HepG2 (cell line): ENCODE measurements at regions not wholly inside any gene's neighbourhood (a gene's known extent, or its start where the extent isn't known, plus 50 kb on each side); places are given as distances from the start of the nearest gene placed in this dataset.

Source experiments
- ATAC-seq: fragments of 200-7000 bp; cut with Tn5 transposase; 3 replicates; pipeline ENCODE4 v1.9.1; 2020; ENCODE audit warnings: mild to moderate bottlenecking, moderate library complexity
- BruUV-seq: library from RNA; stranded (reverse); fragments of 400-500 nt; replicated peaks from 2 replicates; lab custom pipeline; 2021; lab: Mats Ljungman, UMichigan
- CTCF ChIA-PET: fragments of 300-600 bp; formaldehyde crosslinking; extraction: SDS; loops from one replicate; lab custom pipeline; 2021; ENCODE audit warnings: low total read pairs, inconsistent platforms, low intra/inter-chr PET ratio; lab: Yijun Ruan, JAX
- POLR2A ChIA-PET: fragments of 350-600 bp; sonication (Branson Sonifier 250); formaldehyde crosslinking; loops from one replicate; lab custom pipeline; 2020; ENCODE audit warnings: antibody characterized with exemption, inconsistent platforms; lab: Yijun Ruan, JAX
- DNase-seq: peaks from one replicate; pipeline ENCODE4 v3.0.0-alpha.2; 2015; ENCODE audit warnings: low spot score
- FAIRE-seq: peaks from 3 replicates; lab custom pipeline; 2011; peaks lifted over from hg19 to GRCh38; lab: Jason Lieb, UNC
- H2AFZ ChIP-seq: one replicate; pipeline ENCODE4 v1.6.1; 2011; ENCODE audit warnings: low read length, inconsistent platforms
- H3K27ac ChIP-seq: fragments of 300-600 bp; 3 replicates; pipeline ENCODE4 v1.8.0; 2011; ENCODE audit warnings: mixed run types, mild to moderate bottlenecking, mixed read lengths, low read length, inconsistent platforms; ENCODE audit not compliant: insufficient read depth; ENCODE audit errors: extremely low read length
- H3K27me3 ChIP-seq, 2 experiments: fragments of 200-600 bp in 1 of 2; 2 replicates in 1 of 2; 3 replicates in 1 of 2; pipeline versions ENCODE4 v1.6.0 to v1.8.0; 2011; ENCODE audit warnings: low read length in 2 of 2, mild to moderate bottlenecking in 2 of 2, moderate library complexity in 2 of 2, inconsistent platforms in 1 of 2; ENCODE audit not compliant: insufficient read depth in 2 of 2, control insufficient read depth in 1 of 2
- H3K36me3 ChIP-seq, 2 experiments: fragments of 200-600 bp in 1 of 2; replicated peaks in 1 of 2; 2 replicates in 1 of 2; 3 replicates in 1 of 2; pipeline versions ENCODE4 v1.5.1 to v1.8.0; 2011; ENCODE audit warnings: low read length in 2 of 2, inconsistent platforms in 1 of 2; ENCODE audit not compliant: insufficient read depth in 2 of 2, control insufficient read depth in 1 of 2
- H3K4me1 ChIP-seq: 2 replicates; pipeline ENCODE4 v1.5.1; 2012; ENCODE audit warnings: low read length, inconsistent platforms; ENCODE audit not compliant: insufficient read depth
- H3K4me2 ChIP-seq: 2 replicates; pipeline ENCODE4 v1.6.0; 2011; ENCODE audit warnings: low read depth, low read length, inconsistent platforms
- H3K4me3 ChIP-seq, 3 experiments: fragments of 200-600 bp in 1 of 3; sonication (generic), shearing (Covaris generic) in 1 of 3; replicated peaks in 1 of 3; 2 replicates each; pipeline ENCODE4 v1.5.1; 2011 to 2016; ENCODE audit warnings: low read length in 3 of 3, inconsistent platforms in 2 of 3, low read depth in 2 of 3, mild to moderate bottlenecking in 2 of 3, control low read depth in 1 of 3, mixed read lengths in 1 of 3; ENCODE audit not compliant: insufficient read depth in 1 of 3
- H3K79me2 ChIP-seq: one replicate; pipeline ENCODE4 v1.6.1; 2011; ENCODE audit warnings: low read length, inconsistent platforms; ENCODE audit not compliant: insufficient read depth
- H3K9ac ChIP-seq: 2 replicates; pipeline ENCODE4 v1.6.0; 2011; ENCODE audit warnings: mild to moderate bottlenecking, low read depth, low read length, inconsistent platforms; ENCODE audit not compliant: insufficient read depth
- H3K9me3 ChIP-seq: 2 replicates; pipeline ENCODE4 v1.5.1; 2012; ENCODE audit warnings: mild to moderate bottlenecking, low read length
- H4K20me1 ChIP-seq: 2 replicates; pipeline ENCODE4 v1.6.0; 2011; ENCODE audit warnings: inconsistent platforms, mild to moderate bottlenecking, low read length, moderate library complexity; ENCODE audit not compliant: insufficient read depth
- MAFF ChIP-seq: IDR thresholded peaks from 2 replicates; pipeline ENCODE4 v1.6.1; 2011; ENCODE audit warnings: low read depth, low read length, improper control_type of control experiment
- MAFK ChIP-seq, 2 experiments: IDR thresholded peaks in 1 of 2; conservative IDR thresholded peaks in 1 of 2; 2 replicates each; pipeline ENCODE4 v1.6.1; 2011; ENCODE audit warnings: improper control_type of control experiment in 2 of 2, low read length in 2 of 2
- ZBTB3 ChIP-seq: sonication (generic); formaldehyde crosslinking; IDR thresholded peaks from 2 replicates; pipeline ENCODE4 v1.4.0; 2020; ENCODE audit warnings: low read depth, mild to moderate bottlenecking, moderate library complexity, missing genetic modification reagents, borderline replicate concordance
- ZSCAN20 ChIP-seq: sonication (generic); formaldehyde crosslinking; IDR thresholded peaks from 2 replicates; pipeline ENCODE4 v1.4.0; 2020; ENCODE audit warnings: missing genetic modification reagents, mild to moderate bottlenecking, borderline replicate concordance
- WGBS: methylation state at CpG from one replicate; pipeline ENCODE4 v1.1.6; 2017; ENCODE audit warnings: low lambda C conversion rate; 5-methylcytosine and 5-hydroxymethylcytosine counted together
- in situ Hi-C: cut with HindIII; loops from 2 replicates; pipeline ENCODE4 v1.10.0; 2017; ENCODE audit warnings: low pct_unique_long_range_greater_than_20kb; ENCODE audit not compliant: extremely low pct_ligation_motif_present
- intact Hi-C: fragments of 100-400 bp; cut with micrococcal nuclease; formaldehyde crosslinking; loops from one replicate; pipeline ENCODE4 v1.10.0; 2022; ENCODE audit not compliant: unreplicated experiment
- TF ChIP-seq, protein P1 (sequence below): fragments of 450-650 bp; IDR thresholded peaks from 2 replicates; pipeline ENCODE4 v1.6.1; 2016
- TF ChIP-seq, protein P2 (sequence below): sonication (generic); formaldehyde crosslinking; IDR thresholded peaks from 2 replicates; pipeline ENCODE4 v1.8.0; 2022; ENCODE audit warnings: missing genetic modification reagents, low read depth, mild to moderate bottlenecking, borderline replicate concordance

GRCh38 chr2:208648368-208648767 lies 241.8 kb downstream of the PTH2R start:
- Histone ChIP-seq H3K4me2 (no peak overlapping the region), H3K27ac (no peak overlapping the region), H3K36me3 (no peaks in the 10 kb centered on the region), H3K9ac (no peak overlapping the region), H3K27me3 (no peaks in the 10 kb centered on the region), H3K4me3 (no peak overlapping the region), H4K20me1 (no peaks in the 10 kb centered on the region), H2AFZ (no peak overlapping the region), H3K4me1 (no peaks in the 10 kb centered on the region), H3K9me3 (no peaks in the 10 kb centered on the region), H3K79me2 (no peaks in the 10 kb centered on the region)
- ChIA-PET CTCF (no interaction called here), POLR2A (no interaction called here)
- DNase-seq, result no peak
- no TSS peak for BruUV-seq
- ATAC-seq, result no peak
- 25% methylated on average over 4 of the region's 4 CpGs for WGBS
- FAIRE-seq, result no peak
- in situ Hi-C loops (no loop called here), intact Hi-C loops (no loop called here)
- no peak for TF ChIP-seq ZSCAN20
- TF ChIP-seq, protein P1, sequence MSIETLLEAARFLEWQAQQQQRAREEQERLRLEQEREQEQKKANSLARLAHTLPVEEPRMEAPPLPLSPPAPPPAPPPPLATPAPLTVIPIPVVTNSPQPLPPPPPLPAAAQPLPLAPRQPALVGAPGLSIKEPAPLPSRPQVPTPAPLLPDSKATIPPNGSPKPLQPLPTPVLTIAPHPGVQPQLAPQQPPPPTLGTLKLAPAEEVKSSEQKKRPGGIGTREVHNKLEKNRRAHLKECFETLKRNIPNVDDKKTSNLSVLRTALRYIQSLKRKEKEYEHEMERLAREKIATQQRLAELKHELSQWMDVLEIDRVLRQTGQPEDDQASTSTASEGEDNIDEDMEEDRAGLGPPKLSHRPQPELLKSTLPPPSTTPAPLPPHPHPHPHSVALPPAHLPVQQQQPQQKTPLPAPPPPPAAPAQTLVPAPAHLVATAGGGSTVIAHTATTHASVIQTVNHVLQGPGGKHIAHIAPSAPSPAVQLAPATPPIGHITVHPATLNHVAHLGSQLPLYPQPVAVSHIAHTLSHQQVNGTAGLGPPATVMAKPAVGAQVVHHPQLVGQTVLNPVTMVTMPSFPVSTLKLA, result peak; percentile 91

GRCh38 chr2:208653383-208653782 lies 246.8 kb downstream of the PTH2R start:
- Histone ChIP-seq H3K36me3 (no peaks in the 10 kb centered on the region), H3K27ac (no peak overlapping the region), H3K4me2 (no peak overlapping the region), H3K4me3 (no peak overlapping the region), H4K20me1 (no peaks in the 10 kb centered on the region), H3K4me1 (no peaks in the 10 kb centered on the region), H3K79me2 (no peaks in the 10 kb centered on the region), H2AFZ (no peak overlapping the region), H3K27me3 (no peaks in the 10 kb centered on the region), H3K9ac (no peak overlapping the region), H3K9me3 (no peaks in the 10 kb centered on the region)
- BruUV-seq, result no TSS peak
- no peak for ATAC-seq
- ChIA-PET CTCF (no interaction called here), POLR2A (no interaction called here)
- no peak for FAIRE-seq
- TF ChIP-seq MAFK (conservative IDR thresholded peaks at IDR 0.05 in 1 of 2, IDR thresholded peaks at IDR 0.05 in 1 of 2; ENCODE audit: low read length in 2 of 2), result peak; percentile 67 to 82
- peak; percentile 67 for TF ChIP-seq MAFF
- TF ChIP-seq, protein P2, sequence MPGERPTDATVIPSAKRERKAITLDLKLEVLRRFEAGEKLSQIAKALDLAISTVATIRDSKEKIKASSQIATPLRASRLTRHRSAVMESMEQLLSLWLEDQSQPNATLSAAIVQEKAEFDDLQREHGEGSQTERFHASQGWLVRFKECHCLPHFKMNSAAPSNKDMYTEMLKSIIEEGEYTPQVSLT (CRISPR knock-in tag), result no peak
- TF ChIP-seq ZBTB3, result no peak
- DNase-seq, result no peak
- 19% methylated on average over 3 of the region's 3 CpGs for WGBS
- intact Hi-C loops, result no loop called here
- in situ Hi-C loops, result no loop called here
